Large intestine (tissue), 3 donors: ENCODE measurements at regions not wholly inside any gene's neighbourhood (a gene's known extent, or its start where the extent isn't known, plus 50 kb on each side); places are given as distances from the start of the nearest gene placed in this dataset.
"Not testable (repeated sequence)": the region's sequence is repeated elsewhere in the genome, so short reads cannot be mapped to it uniquely, and the experiment has no call there.

Source experiments
- DNase-seq, 2 donors: peaks; one replicate each; pipeline versions ENCODE4 v3.0.0 to v3.0.0-alpha.2; 2013
- H3K27ac ChIP-seq: one replicate; pipeline ENCODE4 v1.5.1; 2013; ENCODE audit warnings: low read length
- H3K27me3 ChIP-seq: 2 replicates; pipeline ENCODE4 v1.6.1; 2013; ENCODE audit warnings: low read length; ENCODE audit not compliant: control insufficient read depth, insufficient read depth
- H3K36me3 ChIP-seq: 2 replicates; pipeline ENCODE4 v1.6.1; 2013; ENCODE audit warnings: low read length; ENCODE audit not compliant: control insufficient read depth, insufficient read depth
- H3K4me1 ChIP-seq: one replicate; pipeline ENCODE4 v1.6.1; 2013; ENCODE audit warnings: low read length; ENCODE audit not compliant: control insufficient read depth, insufficient read depth
- H3K4me3 ChIP-seq: one replicate; pipeline ENCODE4 v1.5.1; 2013; ENCODE audit warnings: low read length
- H3K9me3 ChIP-seq: one replicate; pipeline ENCODE4 v1.6.1; 2013; ENCODE audit warnings: mild to moderate bottlenecking, low read depth, low read length, moderate library complexity; ENCODE audit not compliant: control insufficient read depth
- WGBS: methylation state at CpG from one replicate; pipeline ENCODE4 v1.1.5; 2013; ENCODE audit warnings: low lambda C conversion rate; ENCODE audit not compliant: insufficient coverage; 5-methylcytosine and 5-hydroxymethylcytosine counted together

DNA sequence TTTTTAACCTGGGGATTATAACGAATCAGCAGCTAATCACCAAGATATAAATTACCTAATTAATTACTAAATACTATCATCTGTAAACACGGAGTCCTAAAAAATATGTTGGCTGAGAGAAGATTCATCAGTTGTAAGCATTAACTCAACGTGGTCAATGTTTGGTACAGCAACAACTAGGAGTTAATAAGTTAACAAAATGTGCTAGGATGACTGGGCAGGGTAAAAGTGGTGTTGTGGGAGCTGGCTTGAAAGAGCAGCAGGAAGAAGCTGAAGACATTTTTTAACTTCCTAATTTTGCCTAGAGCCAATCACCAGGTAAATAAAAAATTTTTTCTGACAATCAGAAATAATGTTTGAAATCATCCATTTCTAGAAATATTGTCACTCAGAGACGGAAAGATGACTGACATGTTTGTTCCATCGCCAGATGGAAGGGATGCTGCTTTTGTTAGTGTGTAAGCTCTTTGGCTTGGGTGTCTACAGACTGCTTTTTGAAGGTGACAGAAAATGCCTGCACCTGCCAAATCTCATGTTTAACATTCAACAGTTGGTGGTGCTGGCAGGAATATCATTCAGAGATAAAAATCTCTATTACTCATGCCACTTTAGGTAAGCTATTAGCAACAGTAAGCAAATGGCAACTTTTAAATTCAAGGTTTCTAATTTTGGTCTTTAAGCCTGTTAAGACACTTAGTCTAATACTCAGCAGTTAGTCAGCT lies 1126.9 kb downstream of the STPG2 start:
- WGBS, result 50% methylated on average over 2 of the region's 5 CpGs
- no peaks in the 10 kb centered on the region for H3K27me3 ChIP-seq
- H3K36me3 ChIP-seq, result no peaks in the 10 kb centered on the region
- no peak overlapping the region for H3K27ac ChIP-seq
- H3K4me3 ChIP-seq, result no peak overlapping the region
- peaks cover 3% of the 10 kb centered on the region for H3K4me1 ChIP-seq
- H3K9me3 ChIP-seq, result no peaks in the 10 kb centered on the region
- DNase-seq, result no peak

DNA sequence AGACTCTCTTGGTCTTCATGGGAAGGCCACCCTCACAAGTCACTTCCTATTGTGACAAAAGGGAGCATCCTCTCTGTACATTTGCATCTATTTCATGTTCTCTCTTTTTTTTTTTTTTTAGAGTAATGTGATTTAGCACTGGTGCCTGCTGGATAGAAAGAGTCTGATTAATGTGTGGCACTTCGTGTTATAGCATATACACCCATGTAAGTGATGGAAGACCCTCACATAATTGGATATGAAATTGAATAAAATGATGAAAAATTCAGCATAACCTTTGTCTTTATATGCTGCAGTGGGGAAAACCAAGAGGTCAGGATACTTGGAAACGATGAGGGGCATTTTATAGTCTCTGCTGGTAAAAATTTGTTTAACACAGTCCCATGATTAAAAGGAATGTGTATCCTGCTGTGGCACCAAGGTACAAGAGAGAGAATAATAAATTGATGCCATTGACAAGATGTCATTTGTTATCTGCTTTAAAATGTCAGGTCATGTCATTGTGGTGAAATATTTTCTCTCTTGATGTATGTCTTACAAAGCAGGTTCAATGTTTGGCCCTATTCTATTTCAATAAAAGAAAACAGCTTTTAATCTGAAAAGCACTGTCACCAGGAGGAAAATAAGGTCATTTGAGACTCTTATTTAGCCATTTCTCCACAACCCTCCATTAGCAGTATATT lies 1115.4 kb downstream of the STPG2 start:
- WGBS, result 100% methylated on average over 1 of the region's 2 CpGs
- Histone ChIP-seq H3K9me3 (no peaks in the 10 kb centered on the region), H3K36me3 (no peaks in the 10 kb centered on the region), H3K27ac (no peak overlapping the region), H3K27me3 (no peaks in the 10 kb centered on the region), H3K4me1 (no peaks in the 10 kb centered on the region), H3K4me3 (no peak overlapping the region)
- no peak for DNase-seq

DNA sequence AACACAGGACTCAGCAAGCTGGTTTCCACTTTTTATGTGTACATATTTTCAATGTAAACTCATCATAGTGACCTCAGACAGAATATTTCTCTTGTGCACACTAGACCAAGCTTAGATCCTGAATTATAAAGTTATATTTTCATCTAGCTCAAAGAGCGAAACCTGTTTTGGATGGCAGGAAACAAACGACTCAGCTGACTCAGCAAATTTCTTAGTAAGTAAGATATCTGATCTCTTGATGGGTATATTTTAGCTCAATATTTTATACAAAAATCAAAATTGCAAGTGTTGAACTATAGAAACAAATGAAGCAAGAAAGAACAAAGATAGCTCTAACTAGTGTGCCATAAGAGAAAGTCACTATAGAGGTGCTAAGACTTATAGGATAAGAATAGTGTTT lies 1114.5 kb downstream of the STPG2 start:
- Histone ChIP-seq H3K4me3 (no peak overlapping the region), H3K36me3 (no peaks in the 10 kb centered on the region), H3K27ac (no peak overlapping the region), H3K4me1 (no peaks in the 10 kb centered on the region), H3K9me3 (no peaks in the 10 kb centered on the region), H3K27me3 (no peaks in the 10 kb centered on the region)
- DNase-seq, result no peak
- 33% methylated on average over 1 of the region's 2 CpGs for WGBS

DNA sequence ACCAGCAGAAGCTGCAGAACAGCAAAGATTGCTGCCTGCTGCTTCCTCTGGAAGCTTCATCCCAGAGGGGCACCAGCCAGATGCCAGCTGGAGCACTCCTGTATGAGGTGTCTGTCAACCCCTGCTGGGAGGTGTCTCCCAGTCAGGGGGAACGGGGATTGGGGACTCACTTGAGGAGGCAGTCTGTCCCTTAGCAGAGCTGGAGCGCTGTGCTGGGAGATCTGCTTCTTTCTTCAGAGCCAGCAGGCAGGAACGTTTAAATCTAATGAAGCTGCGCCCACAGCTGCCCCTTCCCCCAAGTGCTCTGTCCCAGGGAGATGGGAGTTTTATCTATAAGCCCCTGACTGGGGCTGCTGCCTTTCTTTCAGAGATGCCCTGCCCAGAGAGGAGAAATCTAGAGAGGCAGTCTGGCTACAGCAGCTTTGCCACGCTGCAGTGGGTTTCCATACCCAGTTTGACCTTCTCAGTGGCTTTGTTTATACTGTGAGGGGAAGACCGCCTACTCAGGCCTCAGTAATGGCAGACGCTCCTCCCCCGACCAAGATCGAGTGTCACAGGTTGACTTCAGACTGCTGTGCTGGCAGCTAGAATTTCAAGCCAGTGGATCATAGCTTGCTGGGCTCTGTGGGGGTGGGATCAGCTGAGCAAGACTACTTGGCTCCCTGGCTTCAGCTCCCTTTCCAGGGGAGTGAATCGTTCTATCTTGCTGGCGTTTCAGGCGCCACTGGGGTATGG lies 1105.7 kb downstream of the STPG2 start:
- not testable (repeated sequence) for H3K4me3 ChIP-seq, H3K4me1 ChIP-seq, H3K27ac ChIP-seq, DNase-seq, H3K36me3 ChIP-seq, H3K9me3 ChIP-seq, H3K27me3 ChIP-seq
- no CpG with 5 or more reads among the region's 12 CpGs for WGBS

GRCh38 chr4:97038146-97038516 lies 1105.1 kb downstream of the STPG2 start:
- DNase-seq, result no peak
- no CpG with 5 or more reads among the region's 9 CpGs for WGBS
- Histone ChIP-seq H3K27ac (no peak overlapping the region), H3K4me1 (no peaks in the 10 kb centered on the region), H3K9me3 (no peaks in the 10 kb centered on the region), H3K36me3 (no peaks in the 10 kb centered on the region), H3K4me3 (no peak overlapping the region), H3K27me3 (no peaks in the 10 kb centered on the region)

GRCh38 chr4:97072666-97073065 lies 1070.6 kb downstream of the STPG2 start:
- Histone ChIP-seq H3K36me3 (no peaks in the 10 kb centered on the region), H3K27ac (no peak overlapping the region), H3K27me3 (no peaks in the 10 kb centered on the region), H3K9me3 (no peaks in the 10 kb centered on the region), H3K4me1 (no peaks in the 10 kb centered on the region), H3K4me3 (no peak overlapping the region)
- 67% methylated on average over 1 of the region's 3 CpGs for WGBS
- no peak for DNase-seq

DNA sequence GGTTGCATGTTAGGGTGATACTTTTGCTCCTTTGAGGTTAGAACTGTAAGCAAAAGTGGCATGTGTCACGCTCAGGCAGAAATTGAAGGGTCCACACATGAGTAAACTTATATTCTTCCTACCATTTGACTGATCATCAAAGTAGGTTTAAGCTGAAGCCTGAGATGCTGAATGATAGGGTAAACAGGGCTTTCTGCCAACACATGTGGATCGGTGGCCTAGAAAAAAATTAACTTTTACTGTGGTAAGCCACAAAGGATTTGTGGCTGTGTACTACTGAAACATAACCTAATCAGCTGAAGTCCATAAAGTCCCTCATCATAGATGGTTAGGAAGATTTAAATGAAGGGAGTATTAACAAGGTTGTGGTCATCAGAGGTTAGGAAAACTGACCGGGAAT lies 1070.1 kb downstream of the STPG2 start:
- no peak overlapping the region for H3K27ac ChIP-seq
- H3K27me3 ChIP-seq, result no peaks in the 10 kb centered on the region
- H3K36me3 ChIP-seq, result no peaks in the 10 kb centered on the region
- no peak overlapping the region for H3K4me3 ChIP-seq
- no peaks in the 10 kb centered on the region for H3K9me3 ChIP-seq
- H3K4me1 ChIP-seq, result no peaks in the 10 kb centered on the region
- WGBS, result 100% methylated on average over 1 of the region's 3 CpGs
- DNase-seq, result no peak

DNA sequence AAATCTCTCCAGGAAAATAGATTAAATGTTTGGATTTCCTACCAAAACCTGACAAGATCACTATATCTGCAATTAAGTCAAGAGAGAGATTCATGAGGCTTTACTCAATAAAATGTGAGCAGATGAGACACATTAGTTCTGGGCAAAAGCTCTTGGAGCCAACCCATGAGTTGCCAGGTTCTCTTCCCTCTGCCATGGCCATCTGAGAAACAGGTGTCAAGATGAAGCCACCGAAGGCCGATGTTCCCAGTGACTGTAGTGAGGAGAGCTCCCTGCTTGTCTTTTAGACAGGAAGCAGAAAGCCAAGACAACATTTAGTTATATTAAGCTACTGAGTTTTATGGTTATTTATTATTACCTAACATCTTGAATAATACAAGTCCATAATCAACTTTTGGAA lies 1068.7 kb downstream of the STPG2 start:
- WGBS, result no CpG with 5 or more reads among the region's 2 CpGs
- Histone ChIP-seq H3K9me3 (no peaks in the 10 kb centered on the region), H3K27ac (no peak overlapping the region), H3K4me3 (no peak overlapping the region), H3K4me1 (no peaks in the 10 kb centered on the region), H3K27me3 (no peaks in the 10 kb centered on the region), H3K36me3 (no peaks in the 10 kb centered on the region)
- no peak for DNase-seq

- H3K4me1 ChIP-seq, result no peaks in the 10 kb centered on the region
- no peaks in the 10 kb centered on the region for H3K36me3 ChIP-seq
- H3K4me3 ChIP-seq, result no peak overlapping the region
- DNase-seq, result no peak
- H3K27me3 ChIP-seq, result no peaks in the 10 kb centered on the region
- no peak overlapping the region for H3K27ac ChIP-seq
- H3K9me3 ChIP-seq, result no peaks in the 10 kb centered on the region
Observed at GRCh38 chr4:97081951-97082350, 1061.3 kb downstream of the STPG2 start.

DNA sequence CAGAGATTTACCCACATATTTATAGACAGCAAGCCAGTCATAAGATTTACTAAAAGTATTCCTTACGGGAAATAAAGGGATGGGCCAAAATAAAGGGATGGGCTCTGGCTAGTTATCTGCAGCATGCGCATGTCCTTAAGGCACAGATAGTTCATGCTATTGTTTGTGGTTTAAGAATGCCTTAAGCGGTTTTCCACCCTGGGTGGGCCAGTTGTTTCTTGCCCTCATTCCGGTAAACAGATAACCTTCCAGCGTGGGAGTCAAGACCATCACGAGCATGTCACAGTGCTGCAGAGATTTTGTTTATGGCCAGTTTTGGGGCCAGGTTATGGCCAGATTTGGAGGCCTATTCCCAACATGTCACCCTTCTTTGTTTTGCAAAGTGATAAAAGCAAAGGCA lies 1046.2 kb downstream of the STPG2 start:
- H3K4me3 ChIP-seq, H3K27ac ChIP-seq, H3K9me3 ChIP-seq, DNase-seq, H3K4me1 ChIP-seq, H3K27me3 ChIP-seq, H3K36me3 ChIP-seq: not testable (repeated sequence)
- no CpG with 5 or more reads among the region's 6 CpGs for WGBS
